ENCODE measurements at regions not wholly inside any gene's neighbourhood (a gene's known extent, or its start where the extent isn't known, plus 50 kb on each side); places are given as distances from the start of the nearest gene placed in this dataset.
"Not testable (repeated sequence)": the region's sequence is repeated elsewhere in the genome, so short reads cannot be mapped to it uniquely, and the experiment has no call there.

- FAIRE-seq (no peak), DNase-seq (ENCODE audit: insufficient read length, low spot score) (no peak)
These were observed 719.4 kb downstream of the RERGL start for GRCh38 chr12:17370621-17371020.

GRCh38 chr12:17369556-17369955 lies 720.4 kb downstream of the RERGL start:
- FAIRE-seq (no peak), DNase-seq (ENCODE audit: insufficient read length, low spot score) (no peak)

GRCh38 chr12:17361224-17361623 lies 728.8 kb downstream of the RERGL start:
- no peak for FAIRE-seq
- no peak for DNase-seq (ENCODE audit: insufficient read length, low spot score)

DNA sequence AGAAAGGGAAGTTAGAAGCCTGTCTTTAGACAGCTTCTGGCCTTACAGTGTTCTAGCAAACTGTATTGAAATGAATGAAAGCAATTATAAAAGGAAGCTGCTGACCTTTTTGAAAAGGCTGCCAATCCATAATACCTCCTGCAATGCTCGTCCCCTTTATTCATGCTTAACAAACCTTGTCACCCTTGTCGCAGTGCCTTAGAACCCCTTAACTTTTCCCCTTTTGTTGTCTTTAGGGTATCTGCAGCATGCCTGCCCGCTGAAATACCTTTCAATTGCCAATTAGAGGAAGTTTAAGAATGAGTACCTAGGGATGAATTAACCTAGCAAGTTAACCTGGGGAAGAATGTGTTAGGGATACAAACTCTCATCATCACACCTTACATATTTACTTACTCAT lies 731.2 kb downstream of the RERGL start:
- DNase-seq (ENCODE audit: insufficient read length, low spot score) (no peak), FAIRE-seq (no peak)

- FAIRE-seq (no peak), DNase-seq (ENCODE audit: insufficient read length, low spot score) (no peak)
These were observed 732.6 kb downstream of the RERGL start for GRCh38 chr12:17357396-17357795.

GRCh38 chr12:17352164-17352563 lies 737.8 kb downstream of the RERGL start:
- no peak for DNase-seq (ENCODE audit: insufficient read length, low spot score)
- FAIRE-seq, result no peak

DNA sequence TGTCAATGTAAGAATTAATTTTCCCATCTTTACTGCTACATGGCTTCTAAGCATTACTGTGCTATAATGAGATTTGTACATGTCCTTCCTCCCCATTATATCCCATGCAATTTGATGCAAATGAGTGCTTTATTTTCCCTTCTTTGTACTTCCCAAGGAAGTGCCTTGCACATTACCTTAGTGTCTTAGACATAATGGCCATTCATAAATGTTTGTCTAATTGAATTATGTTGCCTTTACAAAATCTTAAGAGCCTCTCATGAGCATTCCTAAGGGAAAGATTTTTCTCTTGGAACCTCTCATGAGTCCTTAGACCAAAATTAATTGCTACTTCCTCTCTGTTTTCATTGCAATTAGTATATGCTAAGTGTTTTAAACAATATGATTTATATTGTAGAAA lies 741.7 kb downstream of the RERGL start:
- FAIRE-seq, result no peak
- no peak for DNase-seq (ENCODE audit: insufficient read length, low spot score)

DNA sequence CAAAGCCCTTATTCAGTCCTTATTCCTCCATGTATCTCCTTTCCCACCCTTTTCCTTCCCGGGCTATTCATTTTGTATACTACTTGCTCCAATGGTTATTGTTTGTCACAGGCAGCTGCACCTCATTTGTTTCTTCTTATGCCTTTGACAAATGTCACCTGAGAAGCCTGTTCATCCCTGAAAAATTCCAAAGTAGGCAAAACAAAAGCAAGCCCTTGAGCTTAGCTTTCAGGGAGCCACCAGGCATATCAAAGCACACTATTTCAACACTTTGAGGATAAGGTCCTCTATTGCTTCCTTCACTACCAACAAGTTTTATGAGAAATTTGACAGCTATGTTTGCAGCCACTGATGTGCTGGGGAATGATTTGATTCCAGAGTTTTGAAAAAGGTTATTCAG lies 738.7 kb upstream of the LMO3 start:
- DNase-seq (ENCODE audit: insufficient read length, low spot score), result no peak
- FAIRE-seq, result no peak

DNA sequence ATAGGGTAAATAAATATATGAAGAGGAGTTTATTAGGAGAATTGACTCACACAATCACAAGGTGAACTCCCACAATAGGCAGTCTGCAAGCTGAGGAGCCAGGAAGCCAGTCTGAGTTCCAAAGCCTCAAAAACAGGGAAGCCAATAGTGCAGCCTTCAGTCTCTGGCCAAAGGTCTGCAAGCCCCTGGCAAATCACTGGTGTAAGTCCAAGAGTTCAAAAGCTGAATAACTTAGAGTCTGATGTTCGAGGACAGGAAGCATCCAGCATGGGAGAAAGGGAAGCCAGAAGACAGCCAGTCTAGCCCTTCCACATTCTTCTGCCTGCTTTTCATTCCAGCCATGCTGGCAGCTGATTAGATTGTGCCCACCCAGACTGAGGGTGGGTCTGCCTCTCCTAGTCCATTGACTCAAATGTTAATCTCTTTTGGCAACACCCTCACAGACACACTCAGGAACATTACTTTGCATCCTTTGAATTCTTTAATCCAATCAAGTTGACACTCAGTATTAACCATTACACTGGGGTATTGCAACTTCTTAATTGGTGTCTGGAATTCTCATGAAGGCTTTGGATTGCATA lies 736.5 kb upstream of the LMO3 start:
- no peak for FAIRE-seq
- DNase-seq (ENCODE audit: insufficient read length, low spot score), result no peak

GRCh38 chr12:17335487-17335886 lies 729.5 kb upstream of the LMO3 start:
- FAIRE-seq, result no peak
- no peak for DNase-seq (ENCODE audit: insufficient read length, low spot score)

DNA sequence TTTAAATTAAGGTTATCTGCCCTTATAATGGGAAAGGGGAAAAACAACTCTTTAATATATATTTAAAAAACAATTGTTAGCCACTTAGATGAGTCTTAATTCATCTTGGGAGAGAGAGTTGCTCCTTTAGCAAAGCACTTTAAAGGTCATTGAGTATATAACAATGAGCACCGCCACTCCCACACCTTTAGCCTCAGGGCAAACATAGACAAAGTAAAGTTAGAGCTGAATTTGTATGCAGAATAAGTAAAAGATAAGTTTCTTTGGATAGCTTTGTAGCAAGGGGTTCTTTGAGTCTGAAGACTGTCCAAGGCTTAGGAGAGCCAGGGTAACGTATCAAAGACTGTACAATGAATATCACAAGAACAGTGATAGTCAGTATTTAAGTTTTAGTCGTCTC lies 728.8 kb upstream of the LMO3 start:
- FAIRE-seq (no peak), DNase-seq (ENCODE audit: insufficient read length, low spot score) (no peak)

DNA sequence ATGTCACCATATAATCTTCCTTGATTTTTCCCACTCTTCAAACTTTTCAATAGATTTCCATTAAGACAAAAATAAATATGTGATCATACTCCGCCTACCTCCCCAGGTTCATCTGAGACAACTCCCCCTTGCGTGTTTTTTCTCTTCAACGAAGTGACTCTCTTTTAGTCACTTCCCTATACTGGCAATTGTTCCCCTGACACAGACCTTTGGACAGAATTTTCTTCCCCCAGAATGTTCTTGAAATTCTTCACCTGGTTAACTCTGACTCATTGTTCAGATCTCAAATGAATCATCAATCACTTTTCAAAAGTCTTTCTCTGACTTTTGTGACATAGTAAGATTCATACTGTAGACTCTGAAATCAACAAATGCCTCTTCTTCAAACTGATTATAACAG lies 727.3 kb upstream of the LMO3 start:
- FAIRE-seq, result no peak
- DNase-seq (ENCODE audit: insufficient read length, low spot score), result no peak

GRCh38 chr12:17326649-17327048 lies 720.7 kb upstream of the LMO3 start:
- FAIRE-seq (no peak), DNase-seq (ENCODE audit: insufficient read length, low spot score) (no peak)

DNA sequence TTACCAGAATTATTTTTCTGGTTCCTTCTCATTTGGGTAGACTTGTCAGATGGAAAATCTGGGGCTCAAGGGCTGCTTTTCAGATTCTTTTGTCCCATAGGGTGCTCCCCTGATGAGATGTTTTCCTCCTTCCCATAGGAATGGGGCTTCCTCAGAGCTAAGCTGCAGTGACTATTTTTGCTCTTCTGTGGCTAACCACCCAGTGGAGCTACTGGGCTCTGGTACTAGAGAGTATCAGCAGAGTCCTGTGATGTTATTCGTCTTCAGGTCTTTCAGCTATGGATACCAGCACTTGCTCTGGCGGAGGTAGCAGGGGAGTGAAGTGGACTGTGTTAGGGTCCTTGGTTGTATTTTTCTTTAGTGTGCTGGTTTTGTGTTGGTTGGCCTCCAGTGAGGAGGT lies 716.1 kb upstream of the LMO3 start:
- no peak for DNase-seq (ENCODE audit: insufficient read length, low spot score)
- FAIRE-seq, result no peak

GRCh38 chr12:17304503-17305347 lies 698.8 kb upstream of the LMO3 start:
- FAIRE-seq, result no peak
- DNase-seq (ENCODE audit: insufficient read length, low spot score), result no peak

DNA sequence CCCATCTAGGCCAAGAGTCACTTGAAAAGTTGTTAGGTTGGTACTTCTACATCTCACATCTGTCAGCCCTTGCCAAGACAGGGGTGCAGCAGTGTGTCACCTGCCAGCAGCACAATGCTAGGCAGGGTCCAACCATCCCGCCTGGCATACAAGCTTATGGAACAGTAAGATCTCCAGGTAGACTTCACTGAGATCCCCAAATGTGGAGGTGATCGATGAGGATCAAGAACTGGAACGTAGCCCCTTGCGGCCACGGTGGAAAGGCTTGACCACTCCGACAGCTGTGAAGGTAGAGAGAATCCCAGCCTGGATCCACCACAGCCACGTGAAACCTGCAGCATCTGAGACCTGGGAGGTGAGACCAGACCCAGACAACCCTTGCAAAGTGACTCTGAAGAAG lies 696.0 kb upstream of the LMO3 start:
- FAIRE-seq, result no peak
- DNase-seq (ENCODE audit: insufficient read length, low spot score), result no peak

DNA sequence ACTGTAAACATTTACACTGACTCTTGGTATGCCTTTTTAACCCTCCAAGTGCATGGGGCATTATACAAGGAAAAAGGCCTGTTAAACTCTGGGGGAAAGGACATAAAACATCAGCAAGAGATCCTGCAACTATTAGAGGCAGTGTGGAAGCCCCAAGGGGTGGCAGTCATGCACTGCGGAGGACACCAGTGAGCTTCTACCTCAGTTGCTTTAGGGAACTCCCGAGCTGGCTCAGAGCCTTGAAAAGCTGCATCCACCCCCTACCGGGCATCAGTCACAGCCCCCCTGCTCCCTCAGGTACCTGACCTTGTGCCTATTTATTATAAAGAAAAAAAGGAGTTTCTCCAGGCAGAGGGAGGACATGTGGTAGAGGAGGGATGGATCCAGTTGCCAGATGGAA lies 695.6 kb upstream of the LMO3 start:
- DNase-seq (ENCODE audit: insufficient read length, low spot score) (no peak), FAIRE-seq (no peak)

DNA sequence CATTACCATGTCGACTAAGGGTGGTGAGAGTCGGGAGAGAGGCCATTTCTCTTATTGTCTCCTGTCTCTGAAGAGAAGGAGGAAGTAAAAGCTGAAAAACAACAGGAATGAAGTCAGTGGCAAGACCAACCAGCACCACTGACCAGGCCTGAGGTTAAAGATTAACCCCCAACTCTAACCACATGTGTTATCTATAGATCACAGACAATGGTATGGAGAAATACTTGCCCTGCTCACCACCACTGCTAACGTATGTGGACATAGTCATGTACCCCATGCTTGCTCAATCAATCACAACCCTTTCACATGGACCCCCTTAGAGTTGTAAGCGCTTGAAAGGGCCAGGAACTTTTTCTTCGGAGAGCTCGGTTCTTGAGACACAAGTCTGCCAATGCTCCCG lies 690.9 kb upstream of the LMO3 start:
- DNase-seq (ENCODE audit: insufficient read length, low spot score), result no peak
- FAIRE-seq, result no peak

- DNase-seq (ENCODE audit: insufficient read length, low spot score) (no peak), FAIRE-seq (no peak)
These were observed 680.9 kb upstream of the LMO3 start for GRCh38 chr12:17286874-17287273.

GRCh38 chr12:17284873-17285272 lies 678.9 kb upstream of the LMO3 start:
- no peak for FAIRE-seq
- no peak for DNase-seq (ENCODE audit: insufficient read length, low spot score)

GRCh38 chr12:17283563-17283962 lies 677.6 kb upstream of the LMO3 start:
- FAIRE-seq (no peak), DNase-seq (ENCODE audit: insufficient read length, low spot score) (no peak)

GRCh38 chr12:17282169-17282568 lies 676.2 kb upstream of the LMO3 start:
- DNase-seq (ENCODE audit: insufficient read length, low spot score); FAIRE-seq: not testable (repeated sequence)

- no peak for FAIRE-seq
- DNase-seq (ENCODE audit: insufficient read length, low spot score), result no peak
These were observed 673.0 kb upstream of the LMO3 start for GRCh38 chr12:17278946-17279345.

All from HTR-8/SVneo (cell line).